ENCODE measurements at regions not wholly inside any gene's neighbourhood (a gene's known extent, or its start where the extent isn't known, plus 50 kb on each side); places are given as distances from the start of the nearest gene placed in this dataset.

- H3K27ac ChIP-seq (ENCODE audit: low read length), result no peak overlapping the region
- DNase-seq, result no peak
- H3K27me3 ChIP-seq (ENCODE audit: control insufficient read depth, insufficient read depth, low read length), result no peaks in the 10 kb centered on the region
- no CpG with 5 or more reads among the region's 8 CpGs for WGBS (ENCODE audit: insufficient coverage)
- no peaks in the 10 kb centered on the region for H3K9me3 ChIP-seq (replicated peaks; ENCODE audit: control insufficient read depth, low read depth, low read length)
- H3K4me1 ChIP-seq (ENCODE audit: control insufficient read depth, insufficient read depth, low read length), result peaks cover under 1% of the 10 kb centered on the region
- H3K36me3 ChIP-seq (ENCODE audit: control insufficient read depth, insufficient read depth, low read length), result no peaks in the 10 kb centered on the region
- H3K4me3 ChIP-seq (ENCODE audit: low read length), result no peak overlapping the region
Observed at GRCh38 chr5:53173083-53173482, 63.5 kb upstream of the MOCS2 start.

- H3K27ac ChIP-seq (ENCODE audit: low read length), result no peak overlapping the region
- WGBS (ENCODE audit: insufficient coverage), result no CpG with 5 or more reads among the region's 4 CpGs
- H3K27me3 ChIP-seq (ENCODE audit: control insufficient read depth, insufficient read depth, low read length), result no peaks in the 10 kb centered on the region
- H3K36me3 ChIP-seq (ENCODE audit: control insufficient read depth, insufficient read depth, low read length), result no peaks in the 10 kb centered on the region
- H3K9me3 ChIP-seq (replicated peaks; ENCODE audit: control insufficient read depth, low read depth, low read length), result no peaks in the 10 kb centered on the region
- H3K4me3 ChIP-seq (ENCODE audit: low read length), result no peak overlapping the region
- no peaks in the 10 kb centered on the region for H3K4me1 ChIP-seq (ENCODE audit: control insufficient read depth, insufficient read depth, low read length)
- DNase-seq, result no peak
Observed at GRCh38 chr5:53178830-53179229, 69.3 kb upstream of the MOCS2 start.

- Histone ChIP-seq H3K4me3 (ENCODE audit: low read length) (no peak overlapping the region), H3K4me1 (ENCODE audit: control insufficient read depth, insufficient read depth, low read length) (no peaks in the 10 kb centered on the region), H3K9me3 (replicated peaks; ENCODE audit: control insufficient read depth, low read depth, low read length) (no peaks in the 10 kb centered on the region), H3K27ac (ENCODE audit: low read length) (no peak overlapping the region), H3K27me3 (ENCODE audit: control insufficient read depth, insufficient read depth, low read length) (no peaks in the 10 kb centered on the region), H3K36me3 (ENCODE audit: control insufficient read depth, insufficient read depth, low read length) (no peaks in the 10 kb centered on the region)
- WGBS (ENCODE audit: insufficient coverage), result 81% methylated on average over 3 of the region's 4 CpGs
- DNase-seq, result peak; percentile 42
Observed at GRCh38 chr5:53179691-53180090, 70.1 kb upstream of the MOCS2 start.

- H3K27ac ChIP-seq (ENCODE audit: low read length), result no peak overlapping the region
- H3K36me3 ChIP-seq (ENCODE audit: control insufficient read depth, insufficient read depth, low read length), result no peaks in the 10 kb centered on the region
- WGBS (ENCODE audit: insufficient coverage), result 52% methylated on average over 2 of the region's 5 CpGs
- H3K4me1 ChIP-seq (ENCODE audit: control insufficient read depth, insufficient read depth, low read length), result no peaks in the 10 kb centered on the region
- no peaks in the 10 kb centered on the region for H3K27me3 ChIP-seq (ENCODE audit: control insufficient read depth, insufficient read depth, low read length)
- no peaks in the 10 kb centered on the region for H3K9me3 ChIP-seq (replicated peaks; ENCODE audit: control insufficient read depth, low read depth, low read length)
- H3K4me3 ChIP-seq (ENCODE audit: low read length), result no peak overlapping the region
- DNase-seq, result no peak
Observed at GRCh38 chr5:53180538-53180937, 71.0 kb upstream of the MOCS2 start.

- no peak overlapping the region for H3K4me3 ChIP-seq (ENCODE audit: low read length)
- H3K9me3 ChIP-seq (replicated peaks; ENCODE audit: control insufficient read depth, low read depth, low read length), result no peaks in the 10 kb centered on the region
- no peak overlapping the region for H3K27ac ChIP-seq (ENCODE audit: low read length)
- no peak for DNase-seq
- no peaks in the 10 kb centered on the region for H3K36me3 ChIP-seq (ENCODE audit: control insufficient read depth, insufficient read depth, low read length)
- no peaks in the 10 kb centered on the region for H3K4me1 ChIP-seq (ENCODE audit: control insufficient read depth, insufficient read depth, low read length)
- WGBS (ENCODE audit: insufficient coverage), result no CpG with 5 or more reads among the region's 1 CpG
- no peaks in the 10 kb centered on the region for H3K27me3 ChIP-seq (ENCODE audit: control insufficient read depth, insufficient read depth, low read length)
Observed at GRCh38 chr5:53180991-53181390, 71.4 kb upstream of the MOCS2 start.

GRCh38 chr5:53183880-53184279 lies 74.3 kb upstream of the MOCS2 start:
- no peaks in the 10 kb centered on the region for H3K36me3 ChIP-seq (ENCODE audit: control insufficient read depth, insufficient read depth, low read length)
- 100% methylated on average over 1 of the region's 2 CpGs for WGBS (ENCODE audit: insufficient coverage)
- no peaks in the 10 kb centered on the region for H3K4me1 ChIP-seq (ENCODE audit: control insufficient read depth, insufficient read depth, low read length)
- DNase-seq, result no peak
- H3K27ac ChIP-seq (ENCODE audit: low read length), result no peak overlapping the region
- H3K9me3 ChIP-seq (replicated peaks; ENCODE audit: control insufficient read depth, low read depth, low read length), result no peaks in the 10 kb centered on the region
- no peak overlapping the region for H3K4me3 ChIP-seq (ENCODE audit: low read length)
- H3K27me3 ChIP-seq (ENCODE audit: control insufficient read depth, insufficient read depth, low read length), result no peaks in the 10 kb centered on the region

- Histone ChIP-seq H3K27ac (ENCODE audit: low read length) (no peak overlapping the region), H3K4me1 (ENCODE audit: control insufficient read depth, insufficient read depth, low read length) (no peaks in the 10 kb centered on the region), H3K4me3 (ENCODE audit: low read length) (no peak overlapping the region), H3K36me3 (ENCODE audit: control insufficient read depth, insufficient read depth, low read length) (no peaks in the 10 kb centered on the region), H3K27me3 (ENCODE audit: control insufficient read depth, insufficient read depth, low read length) (no peaks in the 10 kb centered on the region), H3K9me3 (replicated peaks; ENCODE audit: control insufficient read depth, low read depth, low read length) (peaks cover 4% of the 10 kb centered on the region)
- DNase-seq, result no peak
- 88% methylated on average over 1 of the region's 4 CpGs for WGBS (ENCODE audit: insufficient coverage)
Observed at GRCh38 chr5:53191548-53192165, 82.1 kb upstream of the MOCS2 start.

GRCh38 chr5:53194086-53194485 lies 84.5 kb upstream of the MOCS2 start:
- WGBS (ENCODE audit: insufficient coverage), result no CpG with 5 or more reads among the region's 2 CpGs
- DNase-seq, result no peak

GRCh38 chr5:53199882-53200281 lies 90.3 kb upstream of the MOCS2 start:
- no peak for DNase-seq
- Histone ChIP-seq H3K27me3 (ENCODE audit: control insufficient read depth, insufficient read depth, low read length) (no peaks in the 10 kb centered on the region), H3K36me3 (ENCODE audit: control insufficient read depth, insufficient read depth, low read length) (no peaks in the 10 kb centered on the region), H3K4me1 (ENCODE audit: control insufficient read depth, insufficient read depth, low read length) (no peaks in the 10 kb centered on the region), H3K4me3 (ENCODE audit: low read length) (no peak overlapping the region), H3K9me3 (replicated peaks; ENCODE audit: control insufficient read depth, low read depth, low read length) (no peaks in the 10 kb centered on the region), H3K27ac (ENCODE audit: low read length) (no peak overlapping the region)

More at GRCh38 chr5:53194086-53194485, 84.5 kb upstream of the MOCS2 start:
- no peak overlapping the region for H3K4me3 ChIP-seq (ENCODE audit: low read length)
- no peaks in the 10 kb centered on the region for H3K36me3 ChIP-seq (ENCODE audit: control insufficient read depth, insufficient read depth, low read length)
- H3K9me3 ChIP-seq (replicated peaks; ENCODE audit: control insufficient read depth, low read depth, low read length), result peaks cover 4% of the 10 kb centered on the region
- H3K27me3 ChIP-seq (ENCODE audit: control insufficient read depth, insufficient read depth, low read length), result no peaks in the 10 kb centered on the region
- no peaks in the 10 kb centered on the region for H3K4me1 ChIP-seq (ENCODE audit: control insufficient read depth, insufficient read depth, low read length)
- no peak overlapping the region for H3K27ac ChIP-seq (ENCODE audit: low read length)

GRCh38 chr5:53200306-53200705 lies 90.7 kb upstream of the MOCS2 start:
- WGBS (ENCODE audit: insufficient coverage), result 70% methylated on average over 3 of the region's 8 CpGs
- H3K36me3 ChIP-seq (ENCODE audit: control insufficient read depth, insufficient read depth, low read length), result no peaks in the 10 kb centered on the region
- no peak for DNase-seq
- H3K4me1 ChIP-seq (ENCODE audit: control insufficient read depth, insufficient read depth, low read length), result no peaks in the 10 kb centered on the region
- H3K4me3 ChIP-seq (ENCODE audit: low read length), result no peak overlapping the region
- H3K27me3 ChIP-seq (ENCODE audit: control insufficient read depth, insufficient read depth, low read length), result no peaks in the 10 kb centered on the region
- no peaks in the 10 kb centered on the region for H3K9me3 ChIP-seq (replicated peaks; ENCODE audit: control insufficient read depth, low read depth, low read length)
- H3K27ac ChIP-seq (ENCODE audit: low read length), result no peak overlapping the region

- Histone ChIP-seq H3K27ac (ENCODE audit: low read length) (no peak overlapping the region), H3K4me1 (ENCODE audit: control insufficient read depth, insufficient read depth, low read length) (no peaks in the 10 kb centered on the region), H3K27me3 (ENCODE audit: control insufficient read depth, insufficient read depth, low read length) (no peaks in the 10 kb centered on the region), H3K4me3 (ENCODE audit: low read length) (no peak overlapping the region), H3K36me3 (ENCODE audit: control insufficient read depth, insufficient read depth, low read length) (no peaks in the 10 kb centered on the region), H3K9me3 (replicated peaks; ENCODE audit: control insufficient read depth, low read depth, low read length) (no peaks in the 10 kb centered on the region)
- WGBS (ENCODE audit: insufficient coverage), result 92% methylated on average over 3 of the region's 3 CpGs
- no peak for DNase-seq
Observed at GRCh38 chr5:53201746-53202145, 92.2 kb upstream of the MOCS2 start.
